ENCODE measurements at regions not wholly inside any gene's neighbourhood (a gene's known extent, or its start where the extent isn't known, plus 50 kb on each side); places are given as distances from the start of the nearest gene placed in this dataset.

DNA sequence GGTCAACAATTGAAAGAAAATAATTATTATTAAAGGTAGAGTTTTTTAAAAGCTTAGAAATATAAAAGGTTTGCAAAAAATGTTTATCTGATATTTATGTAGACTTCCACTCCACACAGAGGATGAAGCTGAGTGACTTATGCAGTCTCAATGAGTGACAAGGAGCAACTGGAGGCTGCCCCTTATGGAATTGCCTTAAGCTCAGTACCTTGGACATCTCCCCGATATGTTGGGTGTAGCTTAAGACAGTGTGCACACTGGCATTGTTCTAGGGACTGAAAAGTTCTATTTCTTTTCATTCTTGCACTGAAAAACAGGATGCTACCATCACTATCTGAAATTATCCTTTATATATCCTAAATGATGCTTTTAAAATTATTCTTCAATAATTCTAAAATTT is 292.1 kb downstream of the PRDM5 start:
- H3K4me3 ChIP-seq (ENCODE audit: control insufficient read depth in 2 of 3, extremely low read depth in 1 of 3, insufficient read depth in 2 of 3, low read depth in 1 of 3, low read length in 3 of 3): no peak overlapping the region
- no peak overlapping the region for H3K27ac ChIP-seq (ENCODE audit: control insufficient read depth, insufficient read depth, low read length)
- no peaks in the 10 kb centered on the region for H3K36me3 ChIP-seq (ENCODE audit: control insufficient read depth in 2 of 2, extremely low read depth in 1 of 2, insufficient read depth in 2 of 2, low read length in 2 of 2)
- H3K79me2 ChIP-seq (ENCODE audit: control insufficient read depth, insufficient read depth, low read length): no peaks in the 10 kb centered on the region
- no peak overlapping the region for H3K4me2 ChIP-seq (ENCODE audit: control insufficient read depth, extremely low read depth, insufficient read depth, low read depth, low read length)
- H4K20me1 ChIP-seq (ENCODE audit: control insufficient read depth, extremely low read depth, insufficient read depth, low read length): no peaks in the 10 kb centered on the region
- no peaks in the 10 kb centered on the region for H3K27me3 ChIP-seq (ENCODE audit: control insufficient read depth, extremely low read depth, insufficient read depth, low read length)
- TF ChIP-seq EZH2 (IDR thresholded peaks at IDR 0.05; ENCODE audit: low read length): no peak
- TF ChIP-seq, protein P1, sequence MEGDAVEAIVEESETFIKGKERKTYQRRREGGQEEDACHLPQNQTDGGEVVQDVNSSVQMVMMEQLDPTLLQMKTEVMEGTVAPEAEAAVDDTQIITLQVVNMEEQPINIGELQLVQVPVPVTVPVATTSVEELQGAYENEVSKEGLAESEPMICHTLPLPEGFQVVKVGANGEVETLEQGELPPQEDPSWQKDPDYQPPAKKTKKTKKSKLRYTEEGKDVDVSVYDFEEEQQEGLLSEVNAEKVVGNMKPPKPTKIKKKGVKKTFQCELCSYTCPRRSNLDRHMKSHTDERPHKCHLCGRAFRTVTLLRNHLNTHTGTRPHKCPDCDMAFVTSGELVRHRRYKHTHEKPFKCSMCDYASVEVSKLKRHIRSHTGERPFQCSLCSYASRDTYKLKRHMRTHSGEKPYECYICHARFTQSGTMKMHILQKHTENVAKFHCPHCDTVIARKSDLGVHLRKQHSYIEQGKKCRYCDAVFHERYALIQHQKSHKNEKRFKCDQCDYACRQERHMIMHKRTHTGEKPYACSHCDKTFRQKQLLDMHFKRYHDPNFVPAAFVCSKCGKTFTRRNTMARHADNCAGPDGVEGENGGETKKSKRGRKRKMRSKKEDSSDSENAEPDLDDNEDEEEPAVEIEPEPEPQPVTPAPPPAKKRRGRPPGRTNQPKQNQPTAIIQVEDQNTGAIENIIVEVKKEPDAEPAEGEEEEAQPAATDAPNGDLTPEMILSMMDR (optimal IDR thresholded peaks at IDR 0.05 in 1 of 3, IDR thresholded peaks at IDR 0.05 in 1 of 3, conservative IDR thresholded peaks at IDR 0.05 in 1 of 3; ENCODE audit: extremely low read depth in 1 of 3, insufficient read depth in 2 of 3, low read length in 3 of 3): no peak
- FAIRE-seq (no peak), DNase-seq (ENCODE audit: low read depth, low spot score) (no peak)
- dilution Hi-C loops (cut with MboI; ENCODE audit: extremely low pct_ligation_motif_present, low sequenced_read_pairs): no loop called here
- no peaks in the 10 kb centered on the region for H3K4me1 ChIP-seq (ENCODE audit: control insufficient read depth, extremely low read depth, insufficient read depth, low read length)
- H2AFZ ChIP-seq (ENCODE audit: control insufficient read depth, low read length): no peak overlapping the region
- no peak overlapping the region for H3K9ac ChIP-seq (ENCODE audit: control insufficient read depth, extremely low read depth, insufficient read depth, low read length)
- no peaks in the 10 kb centered on the region for H3K9me1 ChIP-seq (ENCODE audit: control insufficient read depth, extremely low read depth, insufficient read depth, low read length)
- no peaks in the 10 kb centered on the region for H3K9me3 ChIP-seq (ENCODE audit: control insufficient read depth, low read depth, low read length)

DNA sequence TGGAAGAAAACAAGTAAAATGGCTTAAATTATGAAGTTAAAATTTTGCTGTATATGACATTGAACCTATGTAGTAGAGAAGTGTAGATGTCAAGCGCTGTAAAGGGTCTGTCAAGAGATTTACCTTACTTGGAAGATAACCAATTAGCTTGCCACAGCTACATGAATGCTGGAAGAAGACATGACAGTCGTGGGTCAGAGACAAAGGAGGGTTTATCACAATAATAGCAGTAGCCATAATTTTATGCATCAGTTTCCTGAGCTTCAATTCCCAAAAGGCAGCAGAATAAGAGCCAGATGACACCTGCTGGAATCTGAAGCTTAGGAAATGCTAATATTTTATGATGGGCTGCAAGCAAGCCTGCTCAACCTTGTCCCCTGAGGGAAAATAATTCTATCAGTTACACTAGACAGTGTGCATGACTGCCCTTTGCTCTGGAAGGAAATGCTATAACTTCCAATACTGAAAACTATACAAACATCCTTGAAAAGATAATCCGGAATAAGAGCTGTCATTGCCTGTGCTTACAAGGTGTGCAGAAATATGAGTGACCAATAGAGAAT is 292.9 kb downstream of the PRDM5 start:
- Histone ChIP-seq H4K20me1 (ENCODE audit: control insufficient read depth, extremely low read depth, insufficient read depth, low read length) (no peaks in the 10 kb centered on the region), H3K9ac (ENCODE audit: control insufficient read depth, extremely low read depth, insufficient read depth, low read length) (no peak overlapping the region), H3K4me2 (ENCODE audit: control insufficient read depth, extremely low read depth, insufficient read depth, low read depth, low read length) (no peak overlapping the region), H3K4me3 (ENCODE audit: control insufficient read depth in 2 of 3, extremely low read depth in 1 of 3, insufficient read depth in 2 of 3, low read depth in 1 of 3, low read length in 3 of 3) (no peak overlapping the region), H3K79me2 (ENCODE audit: control insufficient read depth, insufficient read depth, low read length) (no peaks in the 10 kb centered on the region), H3K9me3 (ENCODE audit: control insufficient read depth, low read depth, low read length) (no peaks in the 10 kb centered on the region), H3K36me3 (ENCODE audit: control insufficient read depth in 2 of 2, extremely low read depth in 1 of 2, insufficient read depth in 2 of 2, low read length in 2 of 2) (no peaks in the 10 kb centered on the region), H3K27ac (ENCODE audit: control insufficient read depth, insufficient read depth, low read length) (no peak overlapping the region), H3K27me3 (ENCODE audit: control insufficient read depth, extremely low read depth, insufficient read depth, low read length) (no peaks in the 10 kb centered on the region), H2AFZ (ENCODE audit: control insufficient read depth, low read length) (no peak overlapping the region), H3K9me1 (ENCODE audit: control insufficient read depth, extremely low read depth, insufficient read depth, low read length) (no peaks in the 10 kb centered on the region), H3K4me1 (ENCODE audit: control insufficient read depth, extremely low read depth, insufficient read depth, low read length) (no peaks in the 10 kb centered on the region)
- DNase-seq (ENCODE audit: low read depth, low spot score) (no peak), FAIRE-seq (no peak)
- TF ChIP-seq, protein P1 (optimal IDR thresholded peaks at IDR 0.05 in 1 of 3, IDR thresholded peaks at IDR 0.05 in 1 of 3, conservative IDR thresholded peaks at IDR 0.05 in 1 of 3; ENCODE audit: extremely low read depth in 1 of 3, insufficient read depth in 2 of 3, low read length in 3 of 3): no peak
- TF ChIP-seq EZH2 (IDR thresholded peaks at IDR 0.05; ENCODE audit: low read length): no peak
- dilution Hi-C loops (cut with MboI; ENCODE audit: extremely low pct_ligation_motif_present, low sequenced_read_pairs): no loop called here
